ENCODE measurements at regions not wholly inside any gene's neighbourhood (a gene's known extent, or its start where the extent isn't known, plus 50 kb on each side); places are given as distances from the start of the nearest gene placed in this dataset.

GRCh38 chr15:62342959-62343358 is 177.9 kb upstream of the C2CD4B start:
- no peak overlapping the region for H3K27ac ChIP-seq
- H3K4me1 ChIP-seq (replicated peaks; ENCODE audit: insufficient read depth): no peaks in the 10 kb centered on the region
- H3K9me3 ChIP-seq (ENCODE audit: insufficient read depth, low read depth): no peaks in the 10 kb centered on the region
- no peaks in the 10 kb centered on the region for H3K36me3 ChIP-seq (ENCODE audit: low read depth)
- H3K4me3 ChIP-seq: no peak overlapping the region
- H3K79me2 ChIP-seq (ENCODE audit: low read depth): no peaks in the 10 kb centered on the region
- no peaks in the 10 kb centered on the region for H3K27me3 ChIP-seq (ENCODE audit: insufficient read depth, low read depth)
- H4K20me1 ChIP-seq (ENCODE audit: insufficient read depth): no peaks in the 10 kb centered on the region
- H3F3A ChIP-seq (ENCODE audit: insufficient read depth, low read depth): no peaks in the 10 kb centered on the region
- intact Hi-C loops (cut with micrococcal nuclease; ENCODE audit: unreplicated experiment): no loop called here
- no peak overlapping the region for H2AFZ ChIP-seq
- no peak for DNase-seq
- no peak overlapping the region for H3K4me2 ChIP-seq
- BruUV-seq (replicated peaks): no TSS peak
- no peaks in the 10 kb centered on the region for H3K9me2 ChIP-seq (ENCODE audit: insufficient read depth)
- CTCF ChIA-PET: no interaction called here
- TF ChIP-seq EZH2 (IDR thresholded peaks at IDR 0.05; ENCODE audit: low read depth): no peak
- no peak for TF ChIP-seq CTCF (conservative IDR thresholded peaks at IDR 0.05)
- POLR2A ChIA-PET (ENCODE audit: unreplicated experiment): no interaction called here

GRCh38 chr15:62343397-62343796 is 178.3 kb upstream of the C2CD4B start:
- H3K79me2 ChIP-seq (ENCODE audit: low read depth): no peaks in the 10 kb centered on the region
- H2AFZ ChIP-seq: no peak overlapping the region
- no peak for DNase-seq
- H3K9me2 ChIP-seq (ENCODE audit: insufficient read depth): no peaks in the 10 kb centered on the region
- no peaks in the 10 kb centered on the region for H3F3A ChIP-seq (ENCODE audit: insufficient read depth, low read depth)
- POLR2A ChIA-PET (ENCODE audit: unreplicated experiment): no interaction called here
- no TSS peak for BruUV-seq (replicated peaks)
- H3K27me3 ChIP-seq (ENCODE audit: insufficient read depth, low read depth): no peaks in the 10 kb centered on the region
- no peak overlapping the region for H3K4me3 ChIP-seq
- CTCF ChIA-PET: no interaction called here
- no peaks in the 10 kb centered on the region for H3K36me3 ChIP-seq (ENCODE audit: low read depth)
- no peaks in the 10 kb centered on the region for H3K4me1 ChIP-seq (replicated peaks; ENCODE audit: insufficient read depth)
- H3K4me2 ChIP-seq: no peak overlapping the region
- no peak overlapping the region for H3K27ac ChIP-seq
- intact Hi-C loops (cut with micrococcal nuclease; ENCODE audit: unreplicated experiment): no loop called here
- no peaks in the 10 kb centered on the region for H4K20me1 ChIP-seq (ENCODE audit: insufficient read depth)
- no peaks in the 10 kb centered on the region for H3K9me3 ChIP-seq (ENCODE audit: insufficient read depth, low read depth)
- TF ChIP-seq CTCF (conservative IDR thresholded peaks at IDR 0.05) (no peak), EZH2 (IDR thresholded peaks at IDR 0.05; ENCODE audit: low read depth) (no peak)

- H3K36me3 ChIP-seq (ENCODE audit: low read depth): no peaks in the 10 kb centered on the region
- BruUV-seq (replicated peaks): no TSS peak
- CTCF ChIA-PET: interaction anchor here (0.6 kb wide), 1 partner anchor 56 kb away, joined by 3 read pairs; no protein-coding TSS in a partner anchor
- H3K4me1 ChIP-seq (replicated peaks; ENCODE audit: insufficient read depth): no peaks in the 10 kb centered on the region
- TF ChIP-seq CTCF (conservative IDR thresholded peaks at IDR 0.05) (peak; percentile 64), EZH2 (IDR thresholded peaks at IDR 0.05; ENCODE audit: low read depth) (no peak)
- no peak overlapping the region for H3K27ac ChIP-seq
- no peaks in the 10 kb centered on the region for H3K9me2 ChIP-seq (ENCODE audit: insufficient read depth)
- H2AFZ ChIP-seq: no peak overlapping the region
- H3F3A ChIP-seq (ENCODE audit: insufficient read depth, low read depth): no peaks in the 10 kb centered on the region
- H4K20me1 ChIP-seq (ENCODE audit: insufficient read depth): no peaks in the 10 kb centered on the region
- peak; percentile 20 to 35 for DNase-seq
- H3K27me3 ChIP-seq (ENCODE audit: insufficient read depth, low read depth): no peaks in the 10 kb centered on the region
- no peaks in the 10 kb centered on the region for H3K9me3 ChIP-seq (ENCODE audit: insufficient read depth, low read depth)
- intact Hi-C loops (cut with micrococcal nuclease; ENCODE audit: unreplicated experiment): no loop called here
- H3K79me2 ChIP-seq (ENCODE audit: low read depth): no peaks in the 10 kb centered on the region
- no peak overlapping the region for H3K4me2 ChIP-seq
- H3K4me3 ChIP-seq: no peak overlapping the region
- POLR2A ChIA-PET (ENCODE audit: unreplicated experiment): no interaction called here
These were observed 179.9 kb upstream of the C2CD4B start for GRCh38 chr15:62344806-62345539.
